ENCODE measurements at regions not wholly inside any gene's neighbourhood (a gene's known extent, or its start where the extent isn't known, plus 50 kb on each side); places are given as distances from the start of the nearest gene placed in this dataset.

GRCh38 chr3:40593351-40593750 lies 68.6 kb downstream of the ZNF621 start:
- no peak for TF ChIP-seq CTCF (IDR thresholded peaks at IDR 0.05; ENCODE audit: low read depth, low read length, missing control alignments)

DNA sequence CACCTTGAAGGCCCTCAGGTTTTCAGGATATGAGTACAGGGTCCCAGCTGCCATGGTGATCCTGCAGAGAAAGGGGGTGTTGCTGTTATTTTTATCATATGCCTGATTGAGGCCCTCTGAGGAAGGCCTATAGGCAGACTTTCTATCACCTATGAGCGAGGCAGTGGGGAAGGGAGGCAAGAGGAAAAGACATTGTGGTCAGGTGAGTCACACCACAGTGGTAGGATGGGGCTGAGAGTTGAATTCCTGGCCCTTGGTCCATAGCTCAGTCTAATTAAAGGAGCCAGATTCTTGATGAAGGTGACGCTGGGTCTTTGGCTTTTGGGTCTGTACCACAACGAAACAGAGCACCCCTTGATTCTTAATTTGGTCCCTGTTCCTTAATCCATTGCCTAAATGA lies 72.7 kb downstream of the ZNF621 start:
- H3K4me3 ChIP-seq (ENCODE audit: low read depth, low read length), result no peak overlapping the region
- no peak for DNase-seq (ENCODE audit: low read depth)
- TF ChIP-seq CTCF (IDR thresholded peaks at IDR 0.05; ENCODE audit: low read depth, low read length, missing control alignments), result no peak

More at GRCh38 chr3:40593351-40593750, 68.6 kb downstream of the ZNF621 start:
- no peak overlapping the region for H3K4me3 ChIP-seq (ENCODE audit: low read depth, low read length)
- DNase-seq (ENCODE audit: low read depth), result no peak

DNA sequence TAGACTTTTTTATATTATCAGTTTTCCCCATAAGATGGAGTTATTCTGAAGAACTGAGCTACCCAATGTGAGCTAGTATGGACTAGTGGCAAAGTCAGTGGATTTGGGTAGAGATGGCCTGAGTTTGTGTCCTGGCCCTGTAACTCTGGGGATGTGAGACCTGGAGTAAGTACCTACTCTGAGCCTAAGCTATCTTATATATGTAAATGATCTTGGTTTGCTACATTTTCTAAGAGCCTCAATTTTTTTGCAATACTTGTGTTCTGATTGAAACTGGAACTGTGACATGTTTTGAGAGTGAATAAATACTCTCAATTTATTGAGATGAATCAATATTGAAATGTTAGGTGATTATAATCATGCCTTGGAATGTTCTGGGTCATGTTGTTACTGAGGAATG lies 73.6 kb downstream of the ZNF621 start:
- no peak for DNase-seq (ENCODE audit: low read depth)
- H3K4me3 ChIP-seq (ENCODE audit: low read depth, low read length), result no peak overlapping the region
- TF ChIP-seq CTCF (IDR thresholded peaks at IDR 0.05; ENCODE audit: low read depth, low read length, missing control alignments), result no peak

DNA sequence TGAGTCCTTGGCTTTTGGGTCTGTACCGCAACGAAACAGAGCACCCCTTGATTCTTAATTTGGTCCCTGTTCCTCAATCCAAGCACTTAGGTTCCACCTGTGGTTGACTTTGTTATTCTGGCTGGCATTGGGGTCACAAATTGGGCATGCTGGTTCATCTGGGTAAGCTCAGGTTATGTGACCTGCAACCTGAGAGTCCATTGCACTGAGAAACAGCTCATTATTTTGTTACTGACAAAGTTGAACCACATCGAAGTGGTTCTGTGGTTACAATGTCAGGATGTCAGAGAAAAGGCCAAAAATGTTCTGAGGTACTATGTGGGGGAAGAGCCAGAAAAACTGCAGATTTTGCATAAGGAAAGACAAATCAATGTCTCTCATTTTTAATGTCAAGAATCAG lies 74.2 kb downstream of the ZNF621 start:
- no peak for TF ChIP-seq CTCF (IDR thresholded peaks at IDR 0.05; ENCODE audit: low read depth, low read length, missing control alignments)

GRCh38 chr3:40602778-40603385 lies 78.1 kb downstream of the ZNF621 start:
- no peak for TF ChIP-seq CTCF (IDR thresholded peaks at IDR 0.05; ENCODE audit: low read depth, low read length, missing control alignments)
- DNase-seq (ENCODE audit: low read depth), result no peak

More for the DNA sequence above, 74.2 kb downstream of the ZNF621 start:
- no peak for DNase-seq (ENCODE audit: low read depth)
- H3K4me3 ChIP-seq (ENCODE audit: low read depth, low read length), result no peak overlapping the region

GRCh38 chr3:40605960-40606359 lies 81.2 kb downstream of the ZNF621 start:
- H3K4me3 ChIP-seq (ENCODE audit: low read depth, low read length), result no peak overlapping the region
- DNase-seq (ENCODE audit: low read depth), result no peak
- TF ChIP-seq CTCF (IDR thresholded peaks at IDR 0.05; ENCODE audit: low read depth, low read length, missing control alignments), result no peak

More at GRCh38 chr3:40602778-40603385, 78.1 kb downstream of the ZNF621 start:
- H3K4me3 ChIP-seq (ENCODE audit: low read depth, low read length), result no peak overlapping the region

DNA sequence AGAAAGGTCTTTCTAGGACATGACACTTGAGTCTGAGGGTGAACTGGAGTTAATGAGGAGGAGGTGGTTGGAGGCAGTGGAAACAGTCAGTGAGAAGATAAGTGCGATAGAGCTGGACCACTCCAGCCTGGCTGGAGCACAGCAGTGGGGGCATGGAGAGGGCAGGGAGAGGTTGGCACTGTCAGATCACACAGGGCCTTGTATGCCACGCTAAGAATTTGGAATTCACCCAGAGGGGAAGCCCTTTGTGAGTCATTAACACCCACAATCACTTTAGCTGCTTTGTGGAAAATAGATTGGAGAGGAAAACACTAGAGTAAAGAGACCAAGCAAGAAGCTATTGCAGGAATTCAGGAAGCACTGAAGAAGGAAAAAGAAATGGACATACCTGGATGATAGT lies 83.3 kb downstream of the ZNF621 start:
- TF ChIP-seq CTCF (IDR thresholded peaks at IDR 0.05; ENCODE audit: low read depth, low read length, missing control alignments), result no peak
- H3K4me3 ChIP-seq (ENCODE audit: low read depth, low read length), result no peak overlapping the region
- no peak for DNase-seq (ENCODE audit: low read depth)

Measured in GM12864 (cell line).